Kidney capillary endothelial cell (primary cell): ENCODE measurements at regions not wholly inside any gene's neighbourhood (a gene's known extent, or its start where the extent isn't known, plus 50 kb on each side); places are given as distances from the start of the nearest gene placed in this dataset.
"Not testable (repeated sequence)": the region's sequence is repeated elsewhere in the genome, so short reads cannot be mapped to it uniquely, and the experiment has no call there.

ENCODE experiments used
- DNase-seq: peaks from one replicate; pipeline ENCODE4 v3.0.0-alpha.2; 2018; ENCODE audit warnings: low spot score

DNA sequence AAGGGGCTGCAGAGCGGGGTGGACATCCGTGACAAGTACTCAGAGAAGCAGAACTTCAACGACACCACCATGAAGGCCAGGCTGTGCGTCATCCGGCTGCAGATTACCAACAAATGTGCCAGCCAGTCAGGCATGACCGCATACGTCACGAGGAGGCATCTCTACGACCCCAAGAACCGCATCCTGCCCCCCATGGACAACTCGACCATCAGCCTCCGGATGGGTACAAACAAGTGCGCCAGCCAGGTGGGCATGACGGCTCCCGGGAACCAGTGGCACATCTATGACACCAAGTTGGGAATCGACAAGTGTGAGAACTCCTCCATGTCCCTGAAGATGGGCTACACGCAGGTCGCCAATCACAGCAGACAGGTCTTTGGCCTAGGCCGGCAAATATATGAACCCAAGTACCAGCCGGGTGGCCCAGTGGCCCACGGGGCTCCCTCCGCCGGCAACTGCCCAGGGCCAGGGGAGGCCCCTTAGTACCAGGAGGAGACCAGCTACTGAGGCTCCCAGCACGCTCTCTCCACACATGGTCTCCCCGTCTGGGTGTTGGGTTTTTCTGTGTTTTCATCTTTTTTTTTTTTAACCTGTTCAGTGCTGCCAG, 133.4 kb upstream of the TEKT4 start:
- DNase-seq = not testable (repeated sequence)

DNA sequence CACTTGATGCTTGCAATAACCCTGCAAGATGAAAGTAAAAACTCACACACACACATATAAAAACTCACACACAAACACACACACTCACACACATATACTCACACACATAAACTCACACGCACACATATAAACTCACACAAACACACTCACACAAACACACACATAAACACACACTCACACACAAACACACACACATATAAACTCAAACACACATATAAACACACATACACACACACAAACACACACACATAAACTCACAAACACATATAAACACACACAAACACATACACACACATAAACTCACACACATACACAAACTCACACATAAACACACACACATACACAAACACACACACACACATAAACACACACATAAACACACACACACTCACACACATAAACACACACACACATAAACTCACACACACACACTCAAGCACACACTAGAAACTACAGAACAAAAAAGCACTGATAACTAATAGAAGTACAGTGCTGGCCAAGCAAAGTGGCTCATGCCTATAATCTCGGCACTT, 117.7 kb upstream of the TEKT4 start:
- no peak for DNase-seq

DNA sequence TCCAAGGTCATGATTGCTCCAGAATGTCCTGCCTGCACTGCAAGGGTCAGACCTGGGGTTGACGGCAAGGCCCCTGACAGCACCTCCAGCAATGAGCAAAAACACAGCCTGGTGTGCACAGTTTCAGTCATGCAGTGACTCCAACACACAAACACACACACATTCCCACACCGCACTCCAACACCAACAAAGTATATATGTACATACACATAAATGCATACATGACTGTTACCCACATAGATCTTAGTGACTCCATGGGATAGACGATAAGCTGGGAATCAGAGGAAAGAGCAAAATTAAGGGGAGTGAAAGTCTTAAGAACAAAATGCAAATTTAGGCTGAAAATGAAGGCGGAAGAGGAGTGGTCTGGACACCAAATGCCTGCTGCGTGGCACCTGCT, 112.7 kb upstream of the TEKT4 start:
- DNase-seq = no peak

DNA sequence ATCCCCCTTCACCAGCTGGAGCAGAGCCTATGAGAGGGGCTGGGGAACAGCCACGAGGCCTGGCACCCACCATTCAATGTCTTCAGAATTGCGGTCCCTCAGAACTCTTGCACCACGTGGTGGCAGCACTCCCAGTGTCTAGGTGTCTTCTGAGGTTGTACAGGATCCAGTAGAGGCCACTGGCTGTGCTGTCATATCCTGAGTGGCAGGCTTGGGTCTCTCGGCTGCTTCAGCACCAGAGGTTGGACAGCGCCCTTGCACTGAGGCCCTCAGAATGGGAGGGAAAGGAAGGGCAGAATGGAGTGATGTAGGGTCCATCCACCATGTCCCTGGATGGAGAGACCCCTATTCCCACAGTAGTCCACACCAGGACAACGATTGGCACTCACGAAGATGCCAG, 112.0 kb upstream of the TEKT4 start:
- no peak for DNase-seq

DNA sequence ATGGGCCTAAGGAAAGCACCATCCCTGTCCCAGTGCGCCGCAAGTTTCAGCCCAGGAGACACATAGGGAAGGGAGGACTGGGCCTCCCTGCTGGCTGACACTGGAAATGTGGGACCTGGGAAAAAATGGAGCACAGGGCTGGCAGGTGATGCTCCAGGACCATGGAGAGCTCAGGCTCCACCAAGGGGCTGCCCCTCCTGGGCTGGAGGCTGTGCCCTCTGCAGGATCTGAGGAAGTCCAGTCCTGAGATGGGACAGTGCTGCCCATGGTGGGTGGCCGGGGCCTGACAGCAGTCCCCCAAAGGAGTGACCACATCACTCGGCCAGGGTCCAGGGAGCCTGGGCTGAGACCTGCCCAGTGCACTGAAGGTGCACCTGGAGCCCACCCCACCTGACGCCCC, 108.6 kb upstream of the TEKT4 start:
- no peak for DNase-seq

DNA sequence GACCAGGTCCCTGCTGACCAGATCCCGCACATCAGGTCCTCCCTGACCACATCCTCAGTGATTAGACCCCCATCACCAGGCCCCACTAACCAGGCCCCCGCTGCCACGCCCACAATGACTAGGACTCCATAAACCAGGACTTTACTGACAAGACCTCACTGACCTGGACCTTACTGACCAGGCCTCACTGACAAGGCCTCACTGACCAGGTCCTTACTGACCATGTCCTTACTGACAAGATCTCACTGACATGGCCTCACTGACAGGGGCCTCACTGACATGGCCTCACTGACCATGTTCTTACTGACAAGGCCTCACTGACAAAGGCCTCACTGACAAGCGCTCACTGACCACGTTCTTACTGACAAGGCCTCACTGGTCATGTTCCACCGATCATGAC, 107.9 kb upstream of the TEKT4 start:
- no peak for DNase-seq

DNA sequence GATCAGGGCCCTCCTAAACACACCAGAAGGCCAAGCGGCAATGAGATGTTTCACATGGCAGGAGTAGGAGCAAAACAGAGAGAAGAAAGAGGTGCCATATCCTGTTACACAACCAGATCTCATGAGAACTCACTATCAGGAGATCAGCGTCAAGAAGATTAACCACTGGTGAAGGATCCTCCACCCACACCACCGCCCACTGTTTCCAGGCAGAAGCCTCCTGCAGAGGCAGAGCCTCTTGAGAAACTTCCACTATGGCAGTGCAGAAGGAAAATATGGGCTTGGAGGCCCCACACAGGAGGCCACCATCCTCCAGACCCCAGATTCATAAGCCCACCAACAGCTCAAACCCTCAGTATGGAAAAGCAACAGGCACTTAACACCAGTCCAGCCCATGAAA, 106.9 kb upstream of the TEKT4 start:
- not testable (repeated sequence) for DNase-seq

DNA sequence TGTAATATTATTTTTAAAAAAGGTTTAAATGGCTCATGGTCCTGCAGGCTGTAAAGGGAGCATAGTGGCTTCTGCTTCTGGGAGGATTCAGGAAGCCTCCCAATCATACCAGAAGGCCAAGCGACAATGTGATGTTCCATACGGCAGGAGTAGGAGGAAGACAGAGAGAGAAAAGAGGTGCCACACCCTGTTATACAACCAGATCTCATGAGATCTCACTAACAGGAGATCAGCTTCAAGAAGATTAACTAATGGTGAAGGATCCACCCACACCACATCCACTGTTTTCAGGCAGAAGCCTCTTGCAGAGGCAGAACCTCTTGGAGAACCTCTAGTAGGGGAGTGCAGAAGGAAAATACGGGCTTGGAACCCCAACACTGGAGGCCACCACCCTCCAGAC, 103.9 kb upstream of the TEKT4 start:
- no peak for DNase-seq

DNA sequence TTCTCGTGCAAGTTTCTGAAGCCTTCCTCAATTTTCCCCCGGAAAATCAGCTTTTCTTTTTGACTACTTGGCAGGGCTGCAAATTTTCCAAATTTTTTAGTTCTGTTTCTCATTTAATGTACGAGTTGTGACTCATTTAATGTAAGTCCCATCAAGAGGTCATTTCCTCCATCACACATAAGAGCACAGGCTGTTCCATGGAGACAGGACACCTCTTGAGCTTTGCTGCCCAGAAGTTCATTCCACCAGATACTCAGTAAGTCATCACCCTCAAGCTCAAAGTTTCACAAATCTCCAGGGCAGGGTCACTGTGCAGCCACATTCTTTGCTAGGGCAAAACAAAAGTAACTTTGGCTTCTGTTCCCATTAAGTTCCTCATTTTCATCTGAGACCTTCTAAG, 101.5 kb upstream of the TEKT4 start:
- no peak for DNase-seq

DNA sequence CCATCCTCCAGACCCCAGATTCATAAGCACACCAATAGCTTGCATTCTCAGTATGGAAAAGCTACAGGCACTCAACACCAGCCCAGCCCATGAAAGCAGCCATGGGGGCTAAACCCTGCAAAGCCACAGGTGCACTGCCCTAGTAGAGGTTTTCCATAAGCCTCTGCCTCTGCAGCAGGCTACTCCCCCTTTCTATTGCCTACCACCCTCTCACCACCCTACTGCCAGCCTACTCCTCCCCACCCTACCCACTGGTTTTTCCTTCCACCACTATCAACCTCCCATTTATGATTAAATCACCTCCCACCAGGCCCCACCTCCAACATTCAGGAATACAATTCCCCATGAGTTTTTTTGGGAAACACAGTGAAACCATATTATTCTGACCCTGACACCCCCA, 96.4 kb upstream of the TEKT4 start:
- DNase-seq = no peak

DNA sequence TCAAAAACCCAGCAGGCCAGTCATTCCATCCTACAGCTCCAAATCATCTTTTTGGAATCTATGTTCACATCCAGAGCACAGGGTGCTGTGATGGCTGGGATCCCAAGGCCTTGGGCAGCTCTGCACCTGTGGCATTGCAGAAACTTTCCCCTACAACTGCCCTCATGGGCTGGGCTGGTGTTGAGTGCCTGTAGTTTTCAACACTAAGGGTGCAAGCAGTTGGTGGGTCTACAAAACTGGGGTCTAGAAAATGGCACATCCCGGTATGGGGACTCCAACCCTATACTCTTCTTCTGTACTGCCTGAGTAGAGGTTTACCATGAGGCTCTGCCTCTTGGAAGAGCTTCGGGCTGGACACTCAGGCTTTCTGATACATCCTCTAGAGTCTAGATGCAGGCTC, 95.2 kb upstream of the TEKT4 start:
- DNase-seq = no peak

DNA sequence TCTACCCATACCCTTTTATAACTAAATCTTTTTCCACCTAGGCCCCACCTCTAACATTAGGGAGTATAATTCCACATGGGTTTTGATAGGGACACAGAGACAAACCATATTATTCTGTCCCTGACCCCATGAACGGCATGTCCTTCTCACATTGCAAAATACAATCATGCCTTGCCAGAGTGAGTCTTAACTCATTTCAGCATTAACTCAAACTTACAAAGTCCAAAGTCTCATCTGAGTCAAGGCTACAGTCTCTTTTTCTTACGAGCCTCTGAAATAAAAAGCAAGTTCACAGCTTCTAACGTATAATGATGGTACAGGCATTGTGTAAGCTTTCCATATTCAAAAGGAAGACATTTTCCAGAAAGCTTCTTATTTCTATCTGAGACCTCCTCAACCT, 86.1 kb upstream of the TEKT4 start:
- DNase-seq = not testable (repeated sequence)

DNA sequence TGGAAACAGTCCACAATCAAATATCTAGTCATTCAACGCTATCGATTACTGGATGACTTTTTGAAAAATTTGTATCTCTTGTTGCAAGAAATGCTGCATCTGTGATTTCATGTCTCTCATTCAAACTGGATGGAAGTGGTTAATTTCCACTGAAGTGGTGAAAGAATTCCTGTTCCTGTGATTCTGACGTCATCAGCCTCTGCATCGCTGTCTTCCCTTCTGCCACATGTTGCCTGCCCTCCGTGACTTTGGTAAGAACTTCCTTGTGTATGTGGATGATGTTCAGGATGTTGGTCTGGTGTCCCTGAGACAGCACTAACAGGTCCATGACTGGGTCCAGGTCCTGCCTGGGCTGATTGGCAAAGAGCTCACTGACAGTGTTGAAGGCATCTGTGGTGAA, 84.8 kb upstream of the TEKT4 start:
- DNase-seq = not testable (repeated sequence)

DNA sequence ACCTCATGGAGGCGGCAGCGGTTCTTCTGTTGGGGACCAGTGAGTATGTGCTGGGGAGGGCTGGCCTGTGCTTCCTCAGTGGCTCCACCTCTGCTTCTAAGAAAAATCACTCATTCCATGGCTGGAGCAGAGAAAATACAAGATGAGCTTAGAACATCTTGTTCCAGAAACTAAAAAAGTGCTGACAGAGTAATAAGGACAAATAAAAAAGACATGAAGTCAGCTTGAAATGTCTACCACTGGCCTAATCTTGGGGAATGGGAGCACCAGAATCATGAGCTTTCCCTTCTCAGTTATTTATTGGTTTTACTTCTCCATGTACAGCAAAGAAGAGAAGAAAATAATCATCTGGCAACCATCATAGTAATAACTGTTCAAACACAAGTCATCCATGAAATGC, 81.1 kb upstream of the TEKT4 start:
- not testable (repeated sequence) for DNase-seq

DNA sequence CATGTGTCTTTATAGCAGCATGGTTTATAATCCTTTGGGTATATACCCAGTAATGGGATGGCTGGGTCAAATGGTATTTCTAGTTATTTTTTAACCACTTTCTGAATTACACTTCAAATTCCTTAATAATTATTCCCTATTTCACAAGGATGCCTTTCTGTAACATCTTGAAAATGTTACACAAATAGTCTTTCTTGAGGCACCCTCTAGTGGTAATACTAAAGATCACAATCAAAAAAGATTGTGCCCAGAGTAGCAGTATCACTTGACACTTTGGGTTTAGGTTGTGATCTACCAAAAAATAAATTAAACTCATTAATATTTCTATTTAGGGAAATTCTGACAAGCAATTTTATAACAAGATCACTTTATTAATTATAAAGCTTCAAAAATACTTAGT, 74.0 kb upstream of the TEKT4 start:
- DNase-seq = peak; percentile 1
